CD4-positive, CD25-positive, alpha-beta regulatory T cell (primary cell): ENCODE measurements at regions not wholly inside any gene's neighbourhood (a gene's known extent, or its start where the extent isn't known, plus 50 kb on each side); places are given as distances from the start of the nearest gene placed in this dataset.
A peak's percentile ranks its signal among the peaks of the same experiment; 100 is the strongest.

Source experiments
- ATAC-seq, 2 donors: fragments of 150-1000 bp; cut with Tn5 transposase; one replicate each; pipeline ENCODE4 v1.10.0; 2021; ENCODE audit warnings: low read depth in 2 of 2, moderate number of reproducible peaks in 2 of 2, moderate library complexity in 1 of 2
- DNase-seq, 3 donors: peaks; one replicate each; pipeline versions ENCODE4 v3.0.0 to v3.0.0-alpha.2; 2012 to 2022; ENCODE audit warnings: mixed read lengths in 1 of 3
- H3K27ac ChIP-seq: one replicate; pipeline ENCODE4 v1.7.0; 2013; ENCODE audit warnings: mild to moderate bottlenecking, low read length; ENCODE audit not compliant: insufficient read depth, poor library complexity, severe bottlenecking
- H3K27me3 ChIP-seq: one replicate; pipeline ENCODE4 v1.7.0; 2013; ENCODE audit warnings: low read length; ENCODE audit not compliant: control insufficient read depth, insufficient read depth
- H3K36me3 ChIP-seq: one replicate; pipeline ENCODE4 v1.7.0; 2013; ENCODE audit warnings: mild to moderate bottlenecking, low read length, moderate library complexity; ENCODE audit not compliant: control insufficient read depth, insufficient read depth
- H3K4me1 ChIP-seq: 2 replicates; pipeline ENCODE4 v1.7.0; 2013; ENCODE audit warnings: mild to moderate bottlenecking, low read length; ENCODE audit not compliant: insufficient read depth, control insufficient read depth, poor library complexity, severe bottlenecking
- H3K4me3 ChIP-seq: one replicate; pipeline ENCODE4 v1.7.0; 2013; ENCODE audit warnings: low read depth, mild to moderate bottlenecking, low read length, moderate library complexity
- H3K9me3 ChIP-seq, 2 experiments: 1 replicate in 1 of 2; 2 replicates in 1 of 2; pipeline ENCODE4 v1.7.0; 2013; ENCODE audit warnings: low read length in 2 of 2, mild to moderate bottlenecking in 1 of 2, moderate library complexity in 1 of 2; ENCODE audit not compliant: control insufficient read depth in 2 of 2
- H3K27ac Mint-ChIP-seq, 3 donors: one replicate each; pipeline ENCODE4 v1.8.0; 2020 to 2022; ENCODE audit warnings: mild to moderate bottlenecking in 3 of 3, mixed read lengths in 3 of 3, moderate library complexity in 2 of 3
- H3K27me3 Mint-ChIP-seq: one replicate; pipeline ENCODE4 v1.8.0; 2022; ENCODE audit warnings: mild to moderate bottlenecking, mixed read lengths
- H3K36me3 Mint-ChIP-seq: one replicate; pipeline ENCODE4 v1.8.0; 2020; ENCODE audit warnings: mixed read lengths
- H3K4me1 Mint-ChIP-seq, 4 donors: one replicate each; pipeline ENCODE4 v1.8.0; 2020 to 2022; ENCODE audit warnings: mixed read lengths in 4 of 4, mild to moderate bottlenecking in 1 of 4
- H3K4me3 Mint-ChIP-seq, 4 donors: one replicate each; pipeline ENCODE4 v1.8.0; 2020 to 2022; ENCODE audit warnings: mild to moderate bottlenecking in 4 of 4, mixed read lengths in 4 of 4, moderate library complexity in 3 of 4
- H3K9me3 Mint-ChIP-seq, 7 donors: one replicate each; pipeline ENCODE4 v1.8.0; 2020 to 2022; ENCODE audit warnings: mixed read lengths in 7 of 7, mild to moderate bottlenecking in 3 of 7, moderate library complexity in 2 of 7

GRCh38 chr5:110852053-110852452 is 113.2 kb downstream of the SLC25A46 start:
- H3K9me3 ChIP-seq = no peaks in the 10 kb centered on the region
- no peak overlapping the region for H3K27ac Mint-ChIP-seq

DNA sequence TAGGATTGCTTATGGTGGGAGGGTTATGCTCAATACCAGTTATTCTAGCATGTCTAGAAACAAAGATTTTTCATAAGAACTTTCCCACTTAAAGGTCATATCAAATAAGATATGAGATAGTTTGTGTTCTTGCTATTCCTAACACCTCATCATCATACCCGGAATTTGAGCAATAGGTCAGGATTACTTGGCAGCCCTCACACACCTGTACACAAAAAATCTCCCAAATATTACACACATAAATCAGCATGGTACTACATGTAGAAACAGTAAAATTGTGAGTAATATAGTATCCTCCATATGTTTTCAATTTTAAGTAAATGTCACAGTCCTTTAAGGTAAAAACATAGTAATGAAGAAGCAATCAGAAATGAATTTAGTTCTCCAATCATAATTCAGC is 113.7 kb downstream of the SLC25A46 start:
- H3K4me1 Mint-ChIP-seq = no peaks in the 10 kb centered on the region
- ATAC-seq (no peak), DNase-seq (no peak)
- H3K27me3 ChIP-seq = no peaks in the 10 kb centered on the region
- no peaks in the 10 kb centered on the region for H3K9me3 ChIP-seq
- H3K27ac Mint-ChIP-seq = no peak overlapping the region
- H3K4me1 ChIP-seq = no peaks in the 10 kb centered on the region
- H3K4me3 ChIP-seq = no peak overlapping the region
- peaks cover 9% of the 10 kb centered on the region for H3K27me3 Mint-ChIP-seq
- H3K4me3 Mint-ChIP-seq = no peak overlapping the region
- peaks cover 0 to 14% (median 5%) of the 10 kb centered on the region in 7 donors for H3K9me3 Mint-ChIP-seq
- no peak overlapping the region for H3K27ac ChIP-seq
- H3K36me3 ChIP-seq = no peaks in the 10 kb centered on the region
- H3K36me3 Mint-ChIP-seq = no peaks in the 10 kb centered on the region

More at GRCh38 chr5:110852053-110852452, 113.2 kb downstream of the SLC25A46 start:
- H3K36me3 Mint-ChIP-seq = no peaks in the 10 kb centered on the region
- no peaks in the 10 kb centered on the region for H3K4me1 Mint-ChIP-seq
- H3K4me3 Mint-ChIP-seq = no peak overlapping the region
- DNase-seq (no peak), ATAC-seq (no peak)
- H3K4me3 ChIP-seq = no peak overlapping the region
- no peaks in the 10 kb centered on the region for H3K4me1 ChIP-seq
- H3K36me3 ChIP-seq = no peaks in the 10 kb centered on the region
- no peak overlapping the region for H3K27ac ChIP-seq
- no peaks in the 10 kb centered on the region for H3K27me3 ChIP-seq
- H3K9me3 Mint-ChIP-seq = peaks cover 0 to 14% (median 5%) of the 10 kb centered on the region in 7 donors
- H3K27me3 Mint-ChIP-seq = peaks cover 9% of the 10 kb centered on the region

GRCh38 chr5:110853267-110853666 is 114.5 kb downstream of the SLC25A46 start:
- H3K4me3 Mint-ChIP-seq = no peak overlapping the region
- ATAC-seq (no peak), DNase-seq (no peak)
- peaks cover 9% of the 10 kb centered on the region for H3K27me3 Mint-ChIP-seq
- peaks cover 0 to 14% (median 5%) of the 10 kb centered on the region in 7 donors for H3K9me3 Mint-ChIP-seq
- Histone ChIP-seq H3K9me3 (no peaks in the 10 kb centered on the region), H3K36me3 (no peaks in the 10 kb centered on the region), H3K4me3 (no peak overlapping the region), H3K27me3 (no peaks in the 10 kb centered on the region), H3K4me1 (no peaks in the 10 kb centered on the region), H3K27ac (no peak overlapping the region)
- H3K36me3 Mint-ChIP-seq = no peaks in the 10 kb centered on the region
- H3K4me1 Mint-ChIP-seq = no peaks in the 10 kb centered on the region
- H3K27ac Mint-ChIP-seq = no peak overlapping the region

DNA sequence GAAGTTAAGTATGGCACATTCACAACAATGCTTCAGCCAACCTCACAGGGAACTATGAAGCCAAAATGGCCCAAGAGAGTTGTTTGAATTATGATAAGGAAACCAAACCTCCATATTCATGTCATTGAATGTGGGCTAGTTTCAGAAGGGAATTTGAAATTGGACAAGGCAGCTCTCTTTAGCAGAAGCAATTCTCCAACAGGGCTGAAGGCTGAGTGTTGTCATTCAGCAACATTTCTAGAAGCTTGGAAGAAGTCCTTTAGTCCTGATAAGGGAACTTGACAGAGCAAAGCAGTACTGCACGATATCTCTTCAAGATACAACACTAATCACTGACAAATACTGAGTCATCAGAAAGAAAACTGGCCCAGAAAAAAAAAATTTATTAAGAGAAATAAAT is 115.4 kb downstream of the SLC25A46 start:
- no peaks in the 10 kb centered on the region for H3K4me1 Mint-ChIP-seq
- H3K27me3 Mint-ChIP-seq = peaks cover 9% of the 10 kb centered on the region
- no peak overlapping the region for H3K27ac ChIP-seq
- ATAC-seq = no peak
- H3K4me3 ChIP-seq = no peak overlapping the region
- no peaks in the 10 kb centered on the region for H3K4me1 ChIP-seq
- no peaks in the 10 kb centered on the region for H3K36me3 ChIP-seq
- H3K9me3 Mint-ChIP-seq = peaks cover 0 to 11% (median 5%) of the 10 kb centered on the region in 7 donors
- DNase-seq = no peak
- H3K27me3 ChIP-seq = no peaks in the 10 kb centered on the region
- H3K36me3 Mint-ChIP-seq = no peaks in the 10 kb centered on the region
- H3K4me3 Mint-ChIP-seq = no peak overlapping the region
- no peak overlapping the region for H3K27ac Mint-ChIP-seq
- no peaks in the 10 kb centered on the region for H3K9me3 ChIP-seq

DNA sequence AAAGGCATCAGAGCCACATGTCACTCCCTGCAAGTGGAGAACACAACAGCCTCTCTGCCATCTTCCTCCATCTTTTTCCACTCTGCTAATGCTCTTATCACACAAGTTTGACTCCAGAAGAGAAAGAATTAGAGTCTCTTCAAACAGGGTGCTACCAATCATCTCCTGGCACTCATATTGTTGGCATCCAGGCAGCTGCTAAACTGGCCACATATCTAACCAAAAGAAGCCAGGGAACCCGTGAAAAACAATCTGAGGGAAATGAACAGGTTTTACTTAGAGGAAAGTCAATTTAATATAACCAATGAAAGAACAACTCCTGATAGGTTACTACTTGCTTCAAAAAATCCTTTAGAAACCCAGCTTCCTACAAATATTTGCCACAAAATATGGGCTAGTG is 117.2 kb downstream of the SLC25A46 start:
- H3K9me3 Mint-ChIP-seq = peaks cover 0 to 10% (median 3%) of the 10 kb centered on the region in 7 donors
- no peaks in the 10 kb centered on the region for H3K4me1 ChIP-seq
- no peaks in the 10 kb centered on the region for H3K9me3 ChIP-seq
- ATAC-seq (no peak), DNase-seq (no peak)
- no peaks in the 10 kb centered on the region for H3K4me1 Mint-ChIP-seq
- H3K4me3 ChIP-seq = no peak overlapping the region
- H3K36me3 ChIP-seq = no peaks in the 10 kb centered on the region
- H3K27ac ChIP-seq = no peak overlapping the region
- no peaks in the 10 kb centered on the region for H3K36me3 Mint-ChIP-seq
- no peaks in the 10 kb centered on the region for H3K27me3 ChIP-seq
- no peak overlapping the region for H3K4me3 Mint-ChIP-seq
- no peak overlapping the region for H3K27ac Mint-ChIP-seq
- H3K27me3 Mint-ChIP-seq = peaks cover 9% of the 10 kb centered on the region

GRCh38 chr5:110865400-110866094 is 126.7 kb downstream of the SLC25A46 start:
- no peaks in the 10 kb centered on the region for H3K36me3 Mint-ChIP-seq
- Histone ChIP-seq H3K4me1 (no peaks in the 10 kb centered on the region), H3K27ac (no peak overlapping the region), H3K27me3 (no peaks in the 10 kb centered on the region), H3K36me3 (no peaks in the 10 kb centered on the region), H3K9me3 (no peaks in the 10 kb centered on the region), H3K4me3 (no peak overlapping the region)
- no peak overlapping the region for H3K4me3 Mint-ChIP-seq
- ATAC-seq = no peak
- DNase-seq = peak in 1 of 3 donors; percentile 1
- peaks cover 6% of the 10 kb centered on the region for H3K27me3 Mint-ChIP-seq
- H3K27ac Mint-ChIP-seq = no peak overlapping the region
- peaks cover 0 to 7% (median 0%) of the 10 kb centered on the region in 7 donors for H3K9me3 Mint-ChIP-seq
- no peaks in the 10 kb centered on the region for H3K4me1 Mint-ChIP-seq

DNA sequence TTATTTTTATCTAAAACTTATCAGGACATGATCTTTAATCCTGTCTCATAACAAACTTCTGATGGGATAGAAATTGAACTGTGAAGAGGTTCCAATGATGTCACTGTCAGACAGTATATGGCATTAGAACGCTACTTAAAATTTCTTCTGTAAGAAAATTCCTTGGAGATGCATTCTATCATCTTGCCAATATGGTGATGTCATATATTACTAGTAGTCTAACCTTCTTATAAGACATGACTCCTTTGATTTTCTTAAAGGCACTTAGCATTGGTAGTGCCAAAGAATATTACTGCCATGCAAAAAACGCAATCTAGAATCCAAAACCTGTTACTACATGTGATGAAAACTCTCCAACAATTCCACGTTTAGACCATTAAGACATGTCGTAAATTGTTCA is 131.1 kb downstream of the SLC25A46 start:
- H3K9me3 Mint-ChIP-seq = peaks cover 0 to 3% (median 0%) of the 10 kb centered on the region in 7 donors
- H3K36me3 Mint-ChIP-seq = no peaks in the 10 kb centered on the region
- H3K4me1 Mint-ChIP-seq = no peaks in the 10 kb centered on the region
- ATAC-seq (no peak), DNase-seq (no peak)
- H3K27me3 Mint-ChIP-seq = no peaks in the 10 kb centered on the region
- H3K27ac ChIP-seq = no peak overlapping the region
- no peak overlapping the region for H3K27ac Mint-ChIP-seq
- H3K27me3 ChIP-seq = no peaks in the 10 kb centered on the region
- H3K4me3 ChIP-seq = no peak overlapping the region
- H3K36me3 ChIP-seq = no peaks in the 10 kb centered on the region
- H3K9me3 ChIP-seq = no peaks in the 10 kb centered on the region
- H3K4me1 ChIP-seq = no peaks in the 10 kb centered on the region
- no peak overlapping the region for H3K4me3 Mint-ChIP-seq

DNA sequence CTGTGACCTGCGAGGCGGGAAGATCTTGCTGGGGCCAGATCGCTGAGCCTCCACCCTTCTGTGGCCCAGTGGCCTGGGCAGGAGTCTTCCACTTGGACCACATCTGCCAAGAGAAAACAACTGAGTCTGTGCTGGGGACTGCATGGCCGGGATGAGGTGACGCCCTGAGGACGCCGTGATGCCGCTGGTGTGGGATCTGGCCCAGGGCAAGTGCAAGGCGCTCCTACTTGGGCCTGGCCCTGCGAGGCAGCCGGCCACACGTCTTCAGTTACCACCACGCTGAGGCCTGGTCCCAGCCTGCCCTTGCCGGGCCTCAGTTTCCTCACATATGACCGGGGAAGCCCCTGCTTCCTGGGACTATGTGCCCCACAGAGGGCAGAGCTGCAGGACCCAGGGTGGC is 133.4 kb downstream of the SLC25A46 start:
- Mint-ChIP-seq H3K27me3 (no peaks in the 10 kb centered on the region), H3K4me3 (no peak overlapping the region), H3K9me3 (peaks cover 0 to 1% (median 0%) of the 10 kb centered on the region in 7 donors)

More for the DNA sequence above, 133.4 kb downstream of the SLC25A46 start:
- Histone ChIP-seq H3K27ac (no peak overlapping the region), H3K4me3 (no peak overlapping the region), H3K9me3 (no peaks in the 10 kb centered on the region), H3K27me3 (no peaks in the 10 kb centered on the region), H3K4me1 (no peaks in the 10 kb centered on the region), H3K36me3 (no peaks in the 10 kb centered on the region)
- H3K36me3 Mint-ChIP-seq = no peaks in the 10 kb centered on the region
- no peak overlapping the region for H3K27ac Mint-ChIP-seq
- no peak for DNase-seq
- H3K4me1 Mint-ChIP-seq = no peaks in the 10 kb centered on the region
- ATAC-seq = no peak
